ENCODE measurements at regions not wholly inside any gene's neighbourhood (a gene's known extent, or its start where the extent isn't known, plus 50 kb on each side); places are given as distances from the start of the nearest gene placed in this dataset.

GRCh38 chr3:99410789-99411311 lies 227.5 kb upstream of the COL8A1 start:
- H3K27me3 ChIP-seq (replicated peaks; ENCODE audit: insufficient read depth, low read depth, low read length, poor library complexity) = no peaks in the 10 kb centered on the region
- ChIA-PET POLR2A (ENCODE audit: low non-redundant PET) (no interaction called here), CTCF (no interaction called here)
- no peaks in the 10 kb centered on the region for H3K4me1 ChIP-seq (ENCODE audit: insufficient read depth, low read length, poor library complexity, severe bottlenecking)
- H3K9me3 ChIP-seq (ENCODE audit: low read depth, low read length, poor library complexity, severe bottlenecking) = no peaks in the 10 kb centered on the region
- no TSS peak for BruUV-seq (replicated peaks)
- no peak for DNase-seq (ENCODE audit: low spot score)
- no peaks in the 10 kb centered on the region for H3K36me3 ChIP-seq (ENCODE audit: insufficient read depth, low read length, poor library complexity, severe bottlenecking)
- intact Hi-C loops (cut with micrococcal nuclease; ENCODE audit: unreplicated experiment) = no loop called here
- no peak overlapping the region for H3K27ac ChIP-seq (ENCODE audit: low read depth, low read length, poor library complexity, severe bottlenecking)
- TF ChIP-seq EZH2 (IDR thresholded peaks at IDR 0.05; ENCODE audit: borderline replicate concordance, low read depth, low read length, poor library complexity, severe bottlenecking) = no peak
- H3K4me3 ChIP-seq (ENCODE audit: low read depth, low read length, poor library complexity, severe bottlenecking) = no peak overlapping the region

GRCh38 chr3:99409961-99410360 lies 228.4 kb upstream of the COL8A1 start:
- H3K27ac ChIP-seq (ENCODE audit: low read depth, low read length, poor library complexity, severe bottlenecking) = no peak overlapping the region
- no peaks in the 10 kb centered on the region for H3K4me1 ChIP-seq (ENCODE audit: insufficient read depth, low read length, poor library complexity, severe bottlenecking)
- H3K27me3 ChIP-seq (replicated peaks; ENCODE audit: insufficient read depth, low read depth, low read length, poor library complexity) = no peaks in the 10 kb centered on the region
- no peaks in the 10 kb centered on the region for H3K36me3 ChIP-seq (ENCODE audit: insufficient read depth, low read length, poor library complexity, severe bottlenecking)
- no peaks in the 10 kb centered on the region for H3K9me3 ChIP-seq (ENCODE audit: low read depth, low read length, poor library complexity, severe bottlenecking)
- intact Hi-C loops (cut with micrococcal nuclease; ENCODE audit: unreplicated experiment) = no loop called here
- TF ChIP-seq EZH2 (IDR thresholded peaks at IDR 0.05; ENCODE audit: borderline replicate concordance, low read depth, low read length, poor library complexity, severe bottlenecking) = no peak
- TF ChIP-seq, protein P1, sequence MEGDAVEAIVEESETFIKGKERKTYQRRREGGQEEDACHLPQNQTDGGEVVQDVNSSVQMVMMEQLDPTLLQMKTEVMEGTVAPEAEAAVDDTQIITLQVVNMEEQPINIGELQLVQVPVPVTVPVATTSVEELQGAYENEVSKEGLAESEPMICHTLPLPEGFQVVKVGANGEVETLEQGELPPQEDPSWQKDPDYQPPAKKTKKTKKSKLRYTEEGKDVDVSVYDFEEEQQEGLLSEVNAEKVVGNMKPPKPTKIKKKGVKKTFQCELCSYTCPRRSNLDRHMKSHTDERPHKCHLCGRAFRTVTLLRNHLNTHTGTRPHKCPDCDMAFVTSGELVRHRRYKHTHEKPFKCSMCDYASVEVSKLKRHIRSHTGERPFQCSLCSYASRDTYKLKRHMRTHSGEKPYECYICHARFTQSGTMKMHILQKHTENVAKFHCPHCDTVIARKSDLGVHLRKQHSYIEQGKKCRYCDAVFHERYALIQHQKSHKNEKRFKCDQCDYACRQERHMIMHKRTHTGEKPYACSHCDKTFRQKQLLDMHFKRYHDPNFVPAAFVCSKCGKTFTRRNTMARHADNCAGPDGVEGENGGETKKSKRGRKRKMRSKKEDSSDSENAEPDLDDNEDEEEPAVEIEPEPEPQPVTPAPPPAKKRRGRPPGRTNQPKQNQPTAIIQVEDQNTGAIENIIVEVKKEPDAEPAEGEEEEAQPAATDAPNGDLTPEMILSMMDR (conservative IDR thresholded peaks at IDR 0.05; ENCODE audit: low read depth, low read length) = no peak
- POLR2A ChIA-PET (ENCODE audit: low non-redundant PET) = no interaction called here
- H3K4me3 ChIP-seq (ENCODE audit: low read depth, low read length, poor library complexity, severe bottlenecking) = no peak overlapping the region
- CTCF ChIA-PET = no interaction called here
- BruUV-seq (replicated peaks) = no TSS peak
- DNase-seq (ENCODE audit: low spot score) = no peak

DNA sequence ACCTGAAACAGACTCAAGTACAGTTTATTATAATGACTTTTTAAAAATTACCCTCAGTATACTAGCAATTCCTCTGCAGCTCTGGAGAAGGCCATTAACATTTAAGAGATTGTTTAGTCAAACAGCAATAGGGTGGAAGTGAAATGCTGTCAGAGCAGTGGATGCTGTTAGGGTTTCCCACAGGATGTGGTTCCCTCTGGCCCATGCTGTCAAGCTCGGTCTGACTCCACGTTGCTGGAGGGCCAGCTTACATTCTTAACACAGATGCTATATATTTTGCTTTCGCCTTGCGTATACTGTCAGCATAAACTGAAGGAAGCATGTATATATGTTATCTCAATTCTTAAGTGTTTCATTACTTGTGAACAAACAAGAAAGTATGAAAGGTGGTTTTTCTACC lies 231.1 kb upstream of the COL8A1 start:
- no peaks in the 10 kb centered on the region for H3K9me3 ChIP-seq (ENCODE audit: low read depth, low read length, poor library complexity, severe bottlenecking)
- no peaks in the 10 kb centered on the region for H3K27me3 ChIP-seq (replicated peaks; ENCODE audit: insufficient read depth, low read depth, low read length, poor library complexity)
- no TSS peak for BruUV-seq (replicated peaks)
- H3K4me1 ChIP-seq (ENCODE audit: insufficient read depth, low read length, poor library complexity, severe bottlenecking) = no peaks in the 10 kb centered on the region
- POLR2A ChIA-PET (ENCODE audit: low non-redundant PET) = no interaction called here
- H3K36me3 ChIP-seq (ENCODE audit: insufficient read depth, low read length, poor library complexity, severe bottlenecking) = no peaks in the 10 kb centered on the region
- H3K27ac ChIP-seq (ENCODE audit: low read depth, low read length, poor library complexity, severe bottlenecking) = no peak overlapping the region
- intact Hi-C loops (cut with micrococcal nuclease; ENCODE audit: unreplicated experiment) = no loop called here
- CTCF ChIA-PET = no interaction called here
- H3K4me3 ChIP-seq (ENCODE audit: low read depth, low read length, poor library complexity, severe bottlenecking) = no peak overlapping the region
- no peak for DNase-seq (ENCODE audit: low spot score)
- TF ChIP-seq, protein P1 (conservative IDR thresholded peaks at IDR 0.05; ENCODE audit: low read depth, low read length) = no peak
- no peak for TF ChIP-seq EZH2 (IDR thresholded peaks at IDR 0.05; ENCODE audit: borderline replicate concordance, low read depth, low read length, poor library complexity, severe bottlenecking)

GRCh38 chr3:99402755-99403154 lies 235.6 kb upstream of the COL8A1 start:
- TF ChIP-seq, protein P1 (conservative IDR thresholded peaks at IDR 0.05; ENCODE audit: low read depth, low read length) = no peak
- TF ChIP-seq EZH2 (IDR thresholded peaks at IDR 0.05; ENCODE audit: borderline replicate concordance, low read depth, low read length, poor library complexity, severe bottlenecking) = no peak
- no peak for DNase-seq (ENCODE audit: low spot score)
- peaks cover 9% of the 10 kb centered on the region for H3K9me3 ChIP-seq (ENCODE audit: low read depth, low read length, poor library complexity, severe bottlenecking)
- H3K36me3 ChIP-seq (ENCODE audit: insufficient read depth, low read length, poor library complexity, severe bottlenecking) = no peaks in the 10 kb centered on the region
- intact Hi-C loops (cut with micrococcal nuclease; ENCODE audit: unreplicated experiment) = no loop called here
- no peaks in the 10 kb centered on the region for H3K27me3 ChIP-seq (replicated peaks; ENCODE audit: insufficient read depth, low read depth, low read length, poor library complexity)
- no peaks in the 10 kb centered on the region for H3K4me1 ChIP-seq (ENCODE audit: insufficient read depth, low read length, poor library complexity, severe bottlenecking)
- no peak overlapping the region for H3K4me3 ChIP-seq (ENCODE audit: low read depth, low read length, poor library complexity, severe bottlenecking)
- BruUV-seq (replicated peaks) = no TSS peak
- no peak overlapping the region for H3K27ac ChIP-seq (ENCODE audit: low read depth, low read length, poor library complexity, severe bottlenecking)
- POLR2A ChIA-PET (ENCODE audit: low non-redundant PET) = no interaction called here
- CTCF ChIA-PET = no interaction called here
